ENCODE measurements at regions not wholly inside any gene's neighbourhood (a gene's known extent, or its start where the extent isn't known, plus 50 kb on each side); places are given as distances from the start of the nearest gene placed in this dataset.

DNA sequence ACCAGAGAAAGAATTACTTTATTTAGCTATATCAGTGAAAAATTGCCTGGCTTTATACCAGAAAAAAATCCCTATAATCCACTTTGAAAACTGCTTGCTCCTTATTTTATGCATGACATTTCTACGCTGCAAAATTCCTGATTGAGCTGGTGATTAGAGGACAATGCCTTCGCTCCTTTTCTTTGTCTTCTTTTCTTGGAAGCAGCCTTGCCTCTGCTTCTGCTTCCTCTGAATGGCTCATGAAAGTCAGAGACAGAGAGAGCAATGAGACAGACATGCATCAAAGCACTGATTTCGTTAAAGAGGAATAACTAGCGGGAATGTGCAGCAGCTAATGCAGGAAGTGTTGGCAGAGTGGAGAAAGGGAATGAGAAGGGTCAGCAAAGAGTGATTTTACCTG lies 294.3 kb upstream of the IGFBP7 start:
- TF ChIP-seq SP1 (IDR thresholded peaks at IDR 0.05; ENCODE audit: low read depth, low read length) (no peak), EZH2 (IDR thresholded peaks at IDR 0.05; ENCODE audit: borderline replicate concordance, control insufficient read depth, low read depth, low read length) (no peak), ZNF24 (IDR thresholded peaks at IDR 0.05) (no peak), SRF (IDR thresholded peaks at IDR 0.05; ENCODE audit: low read depth in 2 of 2, low read length in 2 of 2) (no peak), CBFB (IDR thresholded peaks at IDR 0.05; ENCODE audit: low read depth) (no peak), JUND (IDR thresholded peaks at IDR 0.05; ENCODE audit: low read depth, low read length) (no peak), CREB1 (IDR thresholded peaks at IDR 0.05; ENCODE audit: low read depth) (no peak)
- TF ChIP-seq, protein P1, sequence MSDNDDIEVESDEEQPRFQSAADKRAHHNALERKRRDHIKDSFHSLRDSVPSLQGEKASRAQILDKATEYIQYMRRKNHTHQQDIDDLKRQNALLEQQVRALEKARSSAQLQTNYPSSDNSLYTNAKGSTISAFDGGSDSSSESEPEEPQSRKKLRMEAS (IDR thresholded peaks at IDR 0.05; ENCODE audit: low read depth, low read length) = no peak
- TF ChIP-seq, protein P2, sequence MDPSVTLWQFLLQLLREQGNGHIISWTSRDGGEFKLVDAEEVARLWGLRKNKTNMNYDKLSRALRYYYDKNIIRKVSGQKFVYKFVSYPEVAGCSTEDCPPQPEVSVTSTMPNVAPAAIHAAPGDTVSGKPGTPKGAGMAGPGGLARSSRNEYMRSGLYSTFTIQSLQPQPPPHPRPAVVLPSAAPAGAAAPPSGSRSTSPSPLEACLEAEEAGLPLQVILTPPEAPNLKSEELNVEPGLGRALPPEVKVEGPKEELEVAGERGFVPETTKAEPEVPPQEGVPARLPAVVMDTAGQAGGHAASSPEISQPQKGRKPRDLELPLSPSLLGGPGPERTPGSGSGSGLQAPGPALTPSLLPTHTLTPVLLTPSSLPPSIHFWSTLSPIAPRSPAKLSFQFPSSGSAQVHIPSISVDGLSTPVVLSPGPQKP (IDR thresholded peaks at IDR 0.05; ENCODE audit: low read depth, low read length) = no peak
- TF ChIP-seq, protein P3, sequence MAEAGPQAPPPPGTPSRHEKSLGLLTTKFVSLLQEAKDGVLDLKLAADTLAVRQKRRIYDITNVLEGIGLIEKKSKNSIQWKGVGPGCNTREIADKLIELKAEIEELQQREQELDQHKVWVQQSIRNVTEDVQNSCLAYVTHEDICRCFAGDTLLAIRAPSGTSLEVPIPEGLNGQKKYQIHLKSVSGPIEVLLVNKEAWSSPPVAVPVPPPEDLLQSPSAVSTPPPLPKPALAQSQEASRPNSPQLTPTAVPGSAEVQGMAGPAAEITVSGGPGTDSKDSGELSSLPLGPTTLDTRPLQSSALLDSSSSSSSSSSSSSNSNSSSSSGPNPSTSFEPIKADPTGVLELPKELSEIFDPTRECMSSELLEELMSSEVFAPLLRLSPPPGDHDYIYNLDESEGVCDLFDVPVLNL (IDR thresholded peaks at IDR 0.05; ENCODE audit: low read depth, low read length) = no peak

Data from GM12878 (cell line).